ENCODE measurements at regions not wholly inside any gene's neighbourhood (a gene's known extent, or its start where the extent isn't known, plus 50 kb on each side); places are given as distances from the start of the nearest gene placed in this dataset.

DNA sequence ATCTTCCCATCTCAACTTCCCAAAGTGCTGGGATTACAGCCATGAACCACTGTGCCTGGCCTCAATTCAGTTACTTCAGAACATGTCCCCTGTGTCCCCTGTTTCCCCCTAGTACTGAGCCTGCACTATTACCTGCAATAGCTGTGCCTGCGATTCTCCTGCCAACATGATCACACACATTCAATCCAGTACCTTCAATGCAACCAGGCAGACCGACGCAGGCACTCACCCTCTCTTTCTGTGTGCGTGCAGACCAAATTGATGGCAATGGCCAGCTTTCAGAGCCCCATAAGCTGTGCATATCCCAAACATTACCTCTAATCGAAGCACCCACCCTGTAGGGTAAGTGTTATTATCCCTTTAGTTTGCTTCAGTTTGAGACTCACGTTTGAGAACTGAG is 73.0 kb upstream of the EPHB3 start:
- H3K36me3 ChIP-seq: no peaks in the 10 kb centered on the region
- no peak for TF ChIP-seq POLR2A (IDR thresholded peaks at IDR 0.05)
- TF ChIP-seq, protein P1, sequence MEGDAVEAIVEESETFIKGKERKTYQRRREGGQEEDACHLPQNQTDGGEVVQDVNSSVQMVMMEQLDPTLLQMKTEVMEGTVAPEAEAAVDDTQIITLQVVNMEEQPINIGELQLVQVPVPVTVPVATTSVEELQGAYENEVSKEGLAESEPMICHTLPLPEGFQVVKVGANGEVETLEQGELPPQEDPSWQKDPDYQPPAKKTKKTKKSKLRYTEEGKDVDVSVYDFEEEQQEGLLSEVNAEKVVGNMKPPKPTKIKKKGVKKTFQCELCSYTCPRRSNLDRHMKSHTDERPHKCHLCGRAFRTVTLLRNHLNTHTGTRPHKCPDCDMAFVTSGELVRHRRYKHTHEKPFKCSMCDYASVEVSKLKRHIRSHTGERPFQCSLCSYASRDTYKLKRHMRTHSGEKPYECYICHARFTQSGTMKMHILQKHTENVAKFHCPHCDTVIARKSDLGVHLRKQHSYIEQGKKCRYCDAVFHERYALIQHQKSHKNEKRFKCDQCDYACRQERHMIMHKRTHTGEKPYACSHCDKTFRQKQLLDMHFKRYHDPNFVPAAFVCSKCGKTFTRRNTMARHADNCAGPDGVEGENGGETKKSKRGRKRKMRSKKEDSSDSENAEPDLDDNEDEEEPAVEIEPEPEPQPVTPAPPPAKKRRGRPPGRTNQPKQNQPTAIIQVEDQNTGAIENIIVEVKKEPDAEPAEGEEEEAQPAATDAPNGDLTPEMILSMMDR (IDR thresholded peaks at IDR 0.05): no peak
- no peak overlapping the region for H3K4me3 ChIP-seq
- no peaks in the 10 kb centered on the region for H3K9me3 ChIP-seq
- DNase-seq: no peak
- H3K27me3 ChIP-seq: peaks cover 0 to 6% of the 10 kb centered on the region in 2 donors
- H3K4me1 ChIP-seq: no peaks in the 10 kb centered on the region
- no peak overlapping the region for H3K27ac ChIP-seq

DNA sequence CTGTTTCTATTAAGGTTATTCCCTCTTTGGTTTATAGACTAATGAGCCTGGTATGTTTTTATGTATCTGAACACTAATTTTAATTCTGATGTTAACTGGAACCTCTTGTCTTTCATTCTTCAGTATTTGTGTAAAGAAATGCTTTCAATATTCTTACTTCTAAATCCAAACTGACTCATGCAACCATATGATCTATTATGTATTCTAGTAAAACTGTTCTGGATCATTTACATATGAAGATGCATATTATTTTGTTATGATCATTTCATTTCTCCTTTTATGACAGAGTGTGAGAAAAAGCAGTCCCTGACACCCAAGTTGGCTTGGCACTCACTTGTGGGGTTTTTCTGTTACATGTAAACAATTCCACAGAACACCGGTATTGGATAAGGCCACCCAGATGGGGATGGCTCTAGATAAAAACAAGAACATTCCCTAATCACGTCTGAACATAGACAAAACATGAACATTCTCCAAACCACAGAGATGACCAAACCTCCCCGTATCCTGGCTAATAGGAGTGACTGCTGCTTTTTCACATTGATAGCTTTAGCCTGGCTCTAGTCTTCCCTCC is 72.2 kb upstream of the EPHB3 start:
- no peak for TF ChIP-seq POLR2A (IDR thresholded peaks at IDR 0.05)
- TF ChIP-seq, protein P1 (IDR thresholded peaks at IDR 0.05): no peak
- no peak for DNase-seq
- peaks cover 0 to 6% of the 10 kb centered on the region in 2 donors for H3K27me3 ChIP-seq
- no peaks in the 10 kb centered on the region for H3K4me1 ChIP-seq
- H3K27ac ChIP-seq: no peak overlapping the region
- no peaks in the 10 kb centered on the region for H3K36me3 ChIP-seq
- H3K9me3 ChIP-seq: no peaks in the 10 kb centered on the region
- no peak overlapping the region for H3K4me3 ChIP-seq

DNA sequence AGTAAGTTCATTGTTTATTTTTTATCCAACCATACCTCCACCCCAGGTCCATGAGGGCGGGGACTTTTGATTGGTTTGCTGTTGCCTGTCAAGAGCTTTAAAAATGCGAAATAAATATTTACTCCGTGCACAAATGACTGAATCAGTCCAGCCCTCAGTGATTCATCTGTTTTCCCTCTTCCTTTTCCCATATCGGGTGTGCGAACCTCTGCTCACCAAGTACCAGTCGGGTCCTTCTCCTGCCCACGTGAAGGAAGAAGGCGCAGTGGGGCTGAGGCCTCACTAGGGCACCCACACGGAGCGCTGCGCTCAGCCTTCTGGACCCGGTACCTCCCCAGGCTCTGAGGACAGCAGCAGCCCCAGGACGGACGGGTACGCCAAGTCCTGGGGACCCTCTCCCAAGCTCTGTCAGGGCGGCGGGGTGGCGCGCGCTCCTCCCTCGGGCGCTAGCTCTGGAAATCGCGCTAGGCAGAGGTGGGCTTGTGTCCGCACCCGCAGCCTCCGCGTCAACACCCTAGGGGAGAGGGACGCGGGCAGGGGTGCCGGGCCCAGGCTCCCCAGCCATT is 70.5 kb upstream of the EPHB3 start:
- Histone ChIP-seq H3K4me3 (no peak overlapping the region), H3K9me3 (no peaks in the 10 kb centered on the region), H3K27ac (no peak overlapping the region), H3K27me3 (peaks cover 0 to 6% of the 10 kb centered on the region in 2 donors), H3K4me1 (no peaks in the 10 kb centered on the region), H3K36me3 (no peaks in the 10 kb centered on the region)
- TF ChIP-seq, protein P1 (IDR thresholded peaks at IDR 0.05): no peak
- no peak for TF ChIP-seq POLR2A (IDR thresholded peaks at IDR 0.05)
- no peak for DNase-seq

DNA sequence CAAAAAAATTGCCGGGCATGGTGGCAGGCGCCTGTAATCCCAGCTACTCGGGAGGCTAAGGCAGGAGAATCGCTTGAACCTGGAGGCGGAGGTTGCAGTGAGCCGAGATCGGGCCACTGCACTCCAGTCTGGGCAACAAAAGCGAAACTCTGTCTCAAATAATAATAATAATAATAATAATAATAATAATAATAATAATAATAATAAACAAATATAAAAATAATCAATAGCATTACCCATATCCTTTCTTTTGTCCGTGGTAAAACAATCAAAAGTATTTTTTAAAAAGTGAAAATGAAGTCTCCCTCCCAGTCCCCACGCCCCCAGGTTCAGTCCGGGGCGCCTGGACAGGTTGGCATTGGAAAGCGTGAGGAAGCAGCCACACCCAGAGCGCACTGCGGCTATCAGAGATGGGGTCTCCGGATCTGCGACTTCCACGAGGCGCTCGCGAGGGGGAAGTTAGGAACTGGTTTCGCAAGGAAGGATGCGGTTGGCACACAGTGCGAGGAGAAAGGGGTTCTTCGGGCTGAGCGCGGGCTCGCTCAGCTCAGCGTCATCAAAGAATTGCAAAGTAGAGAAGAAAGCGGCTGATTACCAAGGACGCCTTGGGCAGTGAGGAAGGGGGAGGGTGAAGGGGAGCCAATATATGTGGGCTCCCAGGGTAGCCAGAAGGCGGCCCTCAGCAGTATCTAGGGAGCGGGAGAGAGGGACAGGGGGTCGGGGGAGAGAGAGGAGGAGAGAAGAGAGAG is 69.5 kb upstream of the EPHB3 start:
- no peak for TF ChIP-seq POLR2A (IDR thresholded peaks at IDR 0.05)
- TF ChIP-seq, protein P1 (IDR thresholded peaks at IDR 0.05): no peak
- H3K27ac ChIP-seq: no peak overlapping the region
- no peaks in the 10 kb centered on the region for H3K4me1 ChIP-seq
- no peaks in the 10 kb centered on the region for H3K36me3 ChIP-seq
- H3K9me3 ChIP-seq: no peaks in the 10 kb centered on the region
- DNase-seq: no peak
- peaks cover 0 to 6% of the 10 kb centered on the region in 2 donors for H3K27me3 ChIP-seq
- H3K4me3 ChIP-seq: no peak overlapping the region

DNA sequence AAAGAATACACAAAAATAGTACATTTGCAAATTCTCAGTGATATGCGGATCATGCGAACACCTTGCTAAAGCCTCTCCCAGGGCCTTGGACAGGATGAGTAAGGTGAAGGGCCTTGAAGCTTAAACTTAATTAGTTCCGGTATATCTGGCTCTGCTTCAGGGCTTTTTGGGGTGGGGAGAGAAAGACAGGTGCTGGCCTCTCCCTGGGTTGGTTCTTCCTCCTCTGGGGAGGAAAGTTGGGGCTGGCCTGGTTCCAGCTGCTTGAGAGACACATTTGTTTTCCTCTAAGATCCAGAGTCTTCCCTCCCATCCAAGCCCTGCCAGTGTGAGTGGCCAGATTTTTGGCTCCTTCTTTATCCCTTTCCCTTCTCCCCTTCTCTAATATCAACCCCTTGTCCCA is 64.7 kb upstream of the EPHB3 start:
- no peaks in the 10 kb centered on the region for H3K9me3 ChIP-seq
- H3K27ac ChIP-seq: no peak overlapping the region
- TF ChIP-seq, protein P1 (IDR thresholded peaks at IDR 0.05): no peak
- TF ChIP-seq POLR2A (IDR thresholded peaks at IDR 0.05): no peak
- no peaks in the 10 kb centered on the region for H3K4me1 ChIP-seq
- no peak overlapping the region for H3K4me3 ChIP-seq
- H3K27me3 ChIP-seq: no peaks in the 10 kb centered on the region
- DNase-seq: no peak
- H3K36me3 ChIP-seq: no peaks in the 10 kb centered on the region

Measured in Peyer's patch (tissue), 4 donors.